ENCODE measurements at regions not wholly inside any gene's neighbourhood (a gene's known extent, or its start where the extent isn't known, plus 50 kb on each side); places are given as distances from the start of the nearest gene placed in this dataset.

DNA sequence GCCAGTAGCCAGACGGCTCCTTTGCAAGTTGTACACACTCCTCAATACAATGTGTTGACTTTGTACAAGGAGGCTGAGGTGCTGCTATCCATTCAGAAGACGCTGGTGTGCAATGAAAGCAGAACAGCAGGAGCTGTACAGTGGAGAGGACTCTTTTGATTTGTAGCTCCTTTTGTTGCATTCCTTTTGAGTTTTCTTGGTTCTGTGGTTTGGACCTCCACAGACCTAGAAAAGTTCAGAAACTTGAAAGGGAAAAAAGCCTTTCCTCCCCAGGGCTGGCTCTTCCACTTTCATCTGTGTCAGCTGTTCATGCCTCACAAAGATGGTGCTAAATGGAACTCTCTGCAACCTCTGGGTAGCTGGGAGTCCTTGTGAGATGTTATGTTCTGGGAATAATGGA, 117.4 kb downstream of the MAT2B start:
- DNase-seq (ENCODE audit: low read depth in 2 of 2) = no peak

DNA sequence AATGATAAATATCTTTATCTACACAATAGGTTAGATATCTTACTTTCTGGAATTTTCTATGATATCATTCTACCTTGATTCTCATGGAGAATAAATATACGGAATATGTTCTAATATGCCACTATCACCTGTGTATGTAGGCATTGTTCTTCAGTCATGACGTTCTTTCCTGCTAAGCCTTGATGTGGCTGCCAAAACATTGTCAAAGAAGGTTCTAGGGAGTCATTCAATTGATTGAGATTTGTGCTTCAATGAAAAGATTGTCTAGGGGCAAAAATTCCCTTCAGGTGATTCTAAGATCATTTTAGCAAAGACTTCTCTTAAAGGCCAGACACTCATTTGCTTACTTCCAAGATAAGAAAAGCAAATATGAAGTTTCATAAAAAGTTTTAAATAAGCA, 118.1 kb downstream of the MAT2B start:
- no peak for DNase-seq (ENCODE audit: low read depth in 2 of 2)

DNA sequence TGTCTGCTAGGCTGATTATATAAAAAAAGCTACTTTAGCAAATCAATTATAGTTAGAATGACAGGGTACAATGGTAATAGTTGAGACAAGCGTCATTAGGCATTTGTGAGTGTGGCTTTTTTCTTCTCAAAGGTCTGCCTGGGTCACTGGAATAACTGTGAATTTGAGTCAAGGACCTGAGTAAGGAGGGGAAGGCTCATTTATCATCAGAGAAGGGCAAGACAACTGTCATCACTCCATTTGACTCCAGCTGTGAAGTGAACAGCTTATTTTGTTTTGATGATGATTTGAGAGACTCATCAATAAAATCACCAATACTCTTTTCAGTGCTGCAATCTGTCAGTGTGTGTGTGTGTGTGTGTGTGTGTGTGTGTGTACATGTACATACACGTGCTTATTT, 118.6 kb downstream of the MAT2B start:
- no peak for DNase-seq (ENCODE audit: low read depth in 2 of 2)

DNA sequence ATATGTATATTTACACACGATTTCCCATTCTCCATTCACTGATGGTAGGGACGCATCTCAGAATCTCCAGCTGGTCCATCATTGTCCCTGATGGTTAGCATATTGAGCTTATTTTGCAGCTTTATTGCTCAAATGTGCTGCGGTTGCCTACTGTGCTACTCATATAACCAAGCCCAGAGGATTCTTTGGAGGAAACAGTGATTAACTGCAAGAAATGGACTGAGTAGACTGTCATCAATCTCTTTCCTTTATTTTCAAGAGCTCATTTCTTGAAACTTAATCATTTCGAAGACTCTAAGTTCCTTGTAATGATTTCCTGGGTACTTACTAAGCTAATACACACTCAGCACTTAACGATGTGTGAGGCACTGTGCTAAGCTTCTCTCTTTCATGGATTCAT, 119.0 kb downstream of the MAT2B start:
- no peak for DNase-seq (ENCODE audit: low read depth in 2 of 2)

DNA sequence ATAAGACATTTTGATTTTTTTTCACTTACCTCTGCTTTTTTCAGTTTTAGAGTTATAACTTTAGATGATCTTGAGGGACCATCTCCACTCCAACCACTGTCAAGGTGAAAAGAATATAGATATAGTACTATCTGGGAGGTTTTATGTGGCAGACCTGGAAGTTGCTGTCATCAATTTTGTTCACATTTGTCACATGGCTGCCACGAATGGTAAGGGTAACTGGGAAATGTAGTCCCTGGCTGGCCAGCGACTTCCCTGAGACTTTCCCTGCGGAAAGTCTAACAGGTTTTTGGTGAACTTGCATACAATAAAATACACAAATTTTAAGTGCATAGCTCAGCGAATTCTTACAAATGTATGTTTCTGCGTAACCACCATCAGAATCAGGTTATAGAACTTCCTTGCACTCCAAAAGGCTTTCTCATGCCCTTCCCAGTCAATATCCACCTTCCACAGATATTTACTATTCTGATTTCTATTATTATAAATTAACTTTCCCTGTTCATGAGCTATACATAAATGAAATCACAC, 121.5 kb downstream of the MAT2B start:
- DNase-seq (ENCODE audit: low read depth in 2 of 2) = no peak

DNA sequence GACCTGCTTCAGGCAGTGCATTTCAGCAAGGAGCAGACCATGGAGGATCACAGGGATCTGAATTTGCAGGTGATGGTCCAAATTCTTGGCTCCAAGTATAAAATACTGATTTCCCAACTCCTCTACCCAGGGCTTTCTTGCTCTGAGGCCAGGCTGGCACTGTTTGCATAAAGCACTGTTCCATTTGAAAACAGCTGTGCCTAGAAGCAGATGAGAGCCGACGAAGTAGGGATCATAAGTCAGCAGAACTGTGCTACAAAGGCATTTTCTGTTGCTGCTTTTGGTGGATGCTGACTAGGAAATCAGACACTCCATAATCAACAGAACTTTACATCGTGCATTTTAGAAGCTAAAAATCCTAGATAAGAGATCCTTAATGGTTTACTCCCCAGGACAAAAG, 126.4 kb downstream of the MAT2B start:
- no peak for DNase-seq (ENCODE audit: low read depth in 2 of 2)

DNA sequence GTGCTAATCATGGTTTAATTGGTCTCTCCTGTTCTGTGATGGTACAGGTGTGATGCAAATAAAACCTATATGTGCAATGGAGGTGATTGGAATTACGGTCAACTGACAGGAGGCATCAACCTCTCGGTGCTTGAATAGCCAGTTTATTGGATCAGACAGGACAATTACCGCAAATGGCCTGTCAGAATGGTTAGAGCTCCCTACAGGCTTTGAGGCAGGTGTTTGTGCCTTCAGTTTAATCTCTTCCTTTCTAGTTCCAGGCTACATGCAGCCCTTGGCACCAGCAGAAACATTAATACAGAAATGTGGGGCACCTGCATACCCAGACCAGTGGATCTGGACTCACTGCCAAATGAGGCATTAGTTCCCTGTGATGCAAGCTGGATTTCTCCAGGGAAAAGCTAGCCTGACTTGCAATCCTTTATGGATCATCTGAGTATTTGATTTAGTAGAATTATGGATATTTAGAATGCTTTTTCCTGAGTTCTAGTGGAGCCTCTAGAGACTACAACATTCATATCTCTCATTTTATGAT, 128.6 kb downstream of the MAT2B start:
- DNase-seq (ENCODE audit: low read depth in 2 of 2) = no peak

DNA sequence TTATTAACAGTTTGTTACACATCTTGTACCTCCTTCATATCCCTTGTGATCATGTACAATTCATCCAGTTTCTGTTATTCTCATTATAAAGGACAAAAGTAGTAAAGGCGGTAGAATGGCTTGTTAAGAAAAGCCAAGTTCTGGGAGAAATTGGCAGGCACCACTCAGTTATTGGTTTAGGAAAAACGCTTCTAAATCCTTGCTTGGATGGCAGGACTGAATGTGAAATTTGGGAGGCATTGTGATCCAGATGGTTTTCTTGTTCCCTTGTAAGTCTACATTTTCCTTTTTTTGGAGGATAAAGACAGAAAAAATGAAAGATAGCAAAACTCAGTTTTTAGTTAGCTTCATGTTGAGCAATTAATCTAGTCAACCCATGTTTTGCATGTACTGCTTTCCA, 130.2 kb downstream of the MAT2B start:
- no peak for DNase-seq (ENCODE audit: low read depth in 2 of 2)

DNA sequence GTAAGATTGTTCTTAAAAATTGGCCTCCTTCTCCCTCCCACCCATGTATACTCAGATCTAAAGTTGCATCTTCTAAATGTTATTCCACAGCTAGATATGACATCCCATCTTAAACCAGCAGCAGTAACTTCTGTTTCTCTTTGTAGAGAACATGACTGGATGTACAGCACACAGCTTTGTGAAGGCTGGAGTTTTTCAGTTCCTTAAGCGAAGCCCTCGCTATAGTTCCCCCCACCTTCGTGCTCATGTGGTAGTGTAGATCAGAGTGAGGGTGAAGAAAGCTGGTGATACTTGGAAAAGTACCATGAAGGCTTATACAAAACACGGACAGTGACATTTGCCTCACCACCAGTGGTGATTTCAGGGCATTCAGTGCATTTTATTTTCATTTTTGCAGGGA, 137.5 kb downstream of the MAT2B start:
- no peak for DNase-seq (ENCODE audit: low read depth in 2 of 2)

DNA sequence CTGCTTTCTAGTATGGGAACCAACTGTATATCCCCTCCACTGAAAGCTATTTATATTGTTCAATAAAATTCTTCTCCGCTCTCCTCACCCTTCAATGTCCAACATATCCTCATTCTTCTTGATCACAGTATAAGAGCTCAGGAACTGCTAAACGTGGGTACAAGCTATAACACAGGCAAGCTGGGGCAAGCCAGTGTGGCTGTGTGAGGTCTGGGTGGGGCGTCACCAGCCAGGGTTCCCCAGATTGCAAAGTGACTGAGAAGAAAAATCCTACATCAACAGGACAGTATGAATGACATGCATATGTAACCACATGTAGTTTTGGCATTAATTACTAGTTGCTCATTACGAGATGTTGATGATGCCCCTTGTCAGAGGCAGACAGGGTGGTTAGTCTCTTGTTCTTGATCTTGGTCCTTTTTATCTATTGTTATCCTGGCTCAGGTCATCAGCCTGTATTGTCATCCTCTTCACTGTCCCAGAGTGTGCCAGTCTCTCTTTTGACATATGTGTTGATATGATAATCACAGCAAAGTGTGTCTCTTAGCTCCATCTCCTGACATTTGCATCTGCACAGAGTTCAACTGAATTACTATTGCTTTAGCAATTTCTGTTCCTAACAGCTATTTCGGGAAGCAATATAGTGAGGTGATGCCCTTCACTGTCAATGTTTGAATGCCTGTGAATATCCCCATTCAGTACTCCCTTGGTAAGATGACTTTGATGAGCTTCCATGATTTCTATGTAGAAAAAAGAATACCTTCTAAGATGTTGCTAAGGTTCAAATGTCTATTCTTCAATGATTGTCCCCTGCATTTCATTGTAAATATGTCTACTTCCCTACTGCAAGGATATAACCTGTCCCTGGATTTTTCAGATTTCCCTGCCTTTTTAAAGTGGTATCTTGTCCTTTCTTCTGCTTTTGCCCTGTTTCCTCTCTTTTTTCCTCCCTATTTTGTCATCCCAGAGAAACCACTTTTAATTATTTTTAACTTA, 140.3 kb downstream of the MAT2B start:
- DNase-seq (ENCODE audit: low read depth in 2 of 2) = no peak

DNA sequence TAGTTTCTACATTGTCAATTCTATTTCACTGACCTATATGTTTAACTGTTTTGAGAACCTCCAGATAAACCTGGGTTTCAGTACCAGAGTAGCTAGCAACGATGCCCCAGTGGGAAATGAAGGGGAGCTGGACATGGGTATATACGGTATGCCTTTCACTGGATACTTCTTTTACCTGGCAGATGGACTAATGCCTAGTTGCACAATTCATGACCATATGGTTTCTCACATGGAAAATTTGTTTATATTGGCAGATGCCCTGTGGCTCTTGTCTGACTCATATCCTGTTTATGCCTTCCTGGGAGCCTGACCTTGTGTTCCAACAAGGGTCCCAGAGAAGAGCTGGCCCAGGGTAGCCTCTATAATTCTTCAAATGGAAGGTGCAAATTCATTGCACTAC, 144.1 kb downstream of the MAT2B start:
- DNase-seq (ENCODE audit: low read depth in 2 of 2) = no peak

DNA sequence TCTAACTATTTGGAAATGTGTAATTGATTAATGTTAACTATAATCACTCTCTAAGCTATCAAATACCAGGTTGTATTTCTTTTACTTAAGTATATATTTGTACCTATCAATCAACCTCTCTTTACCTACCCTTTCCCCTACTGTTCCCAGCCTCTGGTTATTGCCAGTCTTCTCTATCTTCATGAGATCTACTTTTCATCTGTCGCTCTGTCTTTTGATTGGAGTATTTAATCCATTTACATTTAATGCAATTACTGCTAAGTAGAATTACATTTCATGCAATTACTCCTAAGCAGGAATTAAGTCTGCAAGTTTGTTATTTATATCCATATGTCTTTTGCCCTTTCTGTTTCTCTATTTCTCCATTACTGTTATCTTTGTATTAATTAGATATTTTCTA, 148.1 kb downstream of the MAT2B start:
- DNase-seq (ENCODE audit: low read depth in 2 of 2) = no peak

DNA sequence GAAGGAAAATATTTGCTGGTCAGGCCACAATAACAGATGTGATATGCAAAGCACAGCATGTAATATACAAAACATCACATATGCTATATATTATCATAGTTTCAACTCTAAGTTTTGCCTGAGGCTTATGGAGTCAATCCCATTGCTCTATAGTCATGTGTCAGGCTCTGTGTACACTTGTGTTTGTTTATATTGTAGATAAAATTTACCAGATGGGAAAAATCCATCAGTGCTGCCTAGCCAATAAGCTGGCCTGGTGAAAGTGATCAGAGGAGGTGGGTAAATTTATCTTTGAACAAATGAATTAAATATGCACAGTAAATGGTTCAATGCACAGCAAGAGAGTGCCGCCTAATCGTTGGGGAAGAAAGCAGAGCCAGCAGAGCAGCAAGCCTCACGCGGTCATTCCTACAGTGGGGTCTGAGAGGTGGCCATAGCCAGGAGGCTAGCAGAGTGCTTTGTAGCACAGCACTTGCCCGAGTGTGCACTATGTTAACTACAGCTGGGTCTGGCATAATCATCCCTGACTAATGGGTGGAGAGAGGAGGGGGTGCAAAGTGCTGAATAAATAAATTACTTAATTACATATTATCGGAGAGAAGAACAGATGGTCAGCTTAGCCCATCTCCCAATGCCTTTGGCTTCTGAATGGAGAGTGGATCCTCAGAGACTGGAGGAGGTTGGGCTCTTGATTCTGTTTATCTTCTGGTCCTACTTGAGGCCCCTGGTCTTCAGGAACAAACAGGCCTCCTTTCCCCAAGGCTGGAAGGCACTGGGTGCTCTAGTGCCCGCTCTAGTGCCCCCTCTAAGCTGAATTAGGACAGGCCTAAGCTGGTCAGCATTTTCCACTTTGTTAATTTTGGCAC, 153.5 kb downstream of the MAT2B start:
- no peak for DNase-seq (ENCODE audit: low read depth in 2 of 2)

DNA sequence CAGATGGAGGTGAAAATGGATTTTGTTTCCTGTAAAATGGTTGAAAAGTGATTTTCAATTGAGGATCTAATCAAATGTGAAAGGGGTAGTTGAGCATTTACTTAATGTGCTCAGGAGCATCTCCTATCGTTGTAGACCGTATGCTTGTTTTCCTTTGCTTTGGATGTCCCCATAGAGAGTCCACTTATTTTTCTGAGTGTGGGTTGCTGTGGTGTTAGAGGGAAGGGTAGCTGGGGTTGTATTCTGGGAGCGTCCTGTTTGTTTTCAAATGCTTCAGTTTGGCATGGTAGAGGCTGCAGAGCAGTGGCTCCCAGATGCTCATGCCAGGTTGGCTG, 154.1 kb downstream of the MAT2B start:
- DNase-seq (ENCODE audit: low read depth in 2 of 2) = no peak

DNA sequence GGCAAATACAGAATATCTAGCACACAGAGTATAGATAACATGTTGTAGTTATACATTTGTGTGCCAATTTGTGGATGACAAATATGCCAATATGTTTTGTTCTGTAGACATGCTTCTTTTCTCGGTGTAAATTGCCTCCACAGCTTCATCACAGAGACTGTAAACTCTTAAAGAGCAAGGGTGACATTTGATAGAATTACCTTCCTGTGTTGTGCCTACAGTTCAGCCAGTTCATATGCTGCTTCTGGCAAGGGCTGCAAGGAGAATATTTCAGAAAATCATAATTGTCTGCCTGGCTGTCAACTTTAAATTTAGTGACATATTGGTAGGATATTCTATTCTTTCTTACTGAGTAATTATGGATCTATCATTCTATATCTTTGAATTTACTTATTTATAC, 155.1 kb downstream of the MAT2B start:
- DNase-seq (ENCODE audit: low read depth in 2 of 2) = no peak

DNA sequence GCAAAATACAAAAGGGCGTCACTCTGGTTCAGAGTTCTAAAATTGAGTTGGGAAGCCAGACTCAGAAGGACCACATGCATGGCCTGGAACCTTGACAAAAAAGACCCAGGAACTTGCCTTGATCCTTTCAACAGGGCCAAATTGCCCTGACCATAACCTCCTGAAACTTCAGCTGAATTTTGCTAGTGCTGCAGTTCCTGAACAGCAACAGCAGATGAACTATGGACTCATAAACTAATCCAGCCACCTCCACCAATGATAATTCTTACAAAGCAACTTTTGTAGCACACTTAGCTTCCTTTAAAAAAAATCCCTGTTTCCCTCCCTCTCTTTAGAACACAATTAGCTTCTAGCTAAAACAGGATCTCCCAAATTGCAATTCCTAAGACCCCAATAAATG, 155.9 kb downstream of the MAT2B start:
- no peak for DNase-seq (ENCODE audit: low read depth in 2 of 2)

DNA sequence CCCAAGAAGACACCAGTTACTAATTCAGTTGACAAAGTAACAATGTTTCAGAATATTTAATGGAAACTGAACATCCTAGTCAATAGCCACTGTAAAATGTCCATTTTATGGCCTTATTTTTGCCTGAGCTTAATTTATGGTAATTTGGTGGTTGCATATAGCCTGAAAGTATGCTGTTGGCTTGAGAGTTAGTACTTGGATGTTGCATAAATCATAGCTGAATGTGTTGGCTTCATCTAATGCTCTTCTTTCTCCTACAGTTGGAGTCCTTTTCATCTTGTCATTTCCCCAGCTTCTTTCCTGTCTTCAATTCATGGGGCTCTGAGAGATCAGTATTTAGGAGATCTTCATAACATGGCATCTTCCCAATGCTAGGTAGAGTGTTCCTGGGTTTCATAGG, 164.6 kb downstream of the MAT2B start:
- no peak for DNase-seq (ENCODE audit: low read depth in 2 of 2)

DNA sequence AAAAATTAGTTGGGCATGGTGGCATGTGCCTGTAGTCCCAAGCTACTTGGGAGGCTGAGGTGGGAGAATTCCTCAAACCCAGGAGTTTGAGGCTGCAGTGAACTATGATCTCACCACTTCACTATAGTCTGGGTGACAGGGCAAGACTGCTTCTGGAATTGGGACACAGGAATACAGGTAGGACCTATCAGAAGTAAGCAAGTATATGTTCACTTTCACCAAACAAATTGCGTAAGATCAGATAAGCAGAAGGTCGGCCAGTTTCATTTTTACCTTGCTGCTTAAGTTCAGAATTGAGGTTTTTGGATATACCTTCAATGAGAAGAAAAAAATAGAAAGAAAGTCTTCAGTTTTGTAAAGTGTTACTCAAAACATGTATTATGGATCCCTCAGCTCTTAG, 171.7 kb downstream of the MAT2B start:
- no peak for DNase-seq (ENCODE audit: low read depth in 2 of 2)

DNA sequence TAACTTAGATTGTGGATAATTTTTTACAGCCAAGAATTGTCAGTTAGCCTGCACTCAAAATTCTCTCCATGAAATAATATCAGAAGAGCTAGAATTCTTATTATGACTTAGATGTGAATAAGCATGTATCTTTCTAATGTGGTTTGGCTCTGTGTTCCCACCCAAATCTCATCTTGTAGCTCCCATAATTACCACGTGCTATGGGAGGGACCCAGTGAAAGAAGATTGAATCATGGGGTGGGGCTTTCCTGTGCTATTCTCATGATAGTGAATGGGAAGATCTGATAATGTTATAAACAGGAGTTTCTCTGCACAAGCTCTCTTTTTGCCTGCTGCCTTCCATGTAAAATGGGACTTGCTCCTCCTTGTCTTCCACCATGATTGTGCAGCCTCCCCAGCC, 176.8 kb downstream of the MAT2B start:
- DNase-seq (ENCODE audit: low read depth in 2 of 2) = no peak

DNA sequence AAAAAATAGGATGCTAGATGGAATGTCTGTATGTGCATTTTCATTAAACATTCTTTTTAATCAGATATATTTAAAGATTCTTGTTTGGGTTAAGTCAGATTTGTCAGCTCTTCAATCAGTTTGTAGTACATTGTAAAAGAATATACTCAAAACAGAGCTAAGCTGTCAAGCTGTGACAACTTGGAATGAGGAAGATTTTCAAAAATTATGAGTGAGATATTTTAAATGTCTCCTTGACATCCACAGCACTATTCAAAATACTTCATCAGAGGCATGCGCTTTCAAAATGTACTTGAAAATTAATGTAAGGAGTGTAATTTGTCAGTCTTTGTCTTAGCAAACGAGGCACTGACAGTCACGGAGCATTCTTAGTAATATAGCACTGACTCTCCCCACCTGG, 182.0 kb downstream of the MAT2B start:
- no peak for DNase-seq (ENCODE audit: low read depth in 2 of 2)

DNA sequence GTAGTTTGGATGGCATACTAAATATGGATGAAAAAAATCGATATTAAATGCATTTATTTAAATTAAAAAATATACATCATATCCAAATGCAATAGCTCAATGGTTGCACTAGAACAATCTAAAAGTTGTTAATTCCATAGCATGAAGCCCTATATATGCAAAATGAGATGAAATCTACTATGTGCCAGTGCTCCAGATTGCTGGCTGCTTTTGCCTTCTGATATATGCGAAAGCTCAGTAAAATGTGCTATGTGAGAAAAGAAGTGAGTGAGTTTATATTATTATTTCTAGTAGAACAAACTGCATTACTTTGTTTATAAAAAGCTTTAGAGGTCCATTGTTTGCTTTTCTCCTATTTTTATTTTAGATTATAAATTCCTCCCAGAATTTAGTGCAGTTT, 186.7 kb downstream of the MAT2B start:
- DNase-seq (ENCODE audit: low read depth in 2 of 2) = no peak

DNA sequence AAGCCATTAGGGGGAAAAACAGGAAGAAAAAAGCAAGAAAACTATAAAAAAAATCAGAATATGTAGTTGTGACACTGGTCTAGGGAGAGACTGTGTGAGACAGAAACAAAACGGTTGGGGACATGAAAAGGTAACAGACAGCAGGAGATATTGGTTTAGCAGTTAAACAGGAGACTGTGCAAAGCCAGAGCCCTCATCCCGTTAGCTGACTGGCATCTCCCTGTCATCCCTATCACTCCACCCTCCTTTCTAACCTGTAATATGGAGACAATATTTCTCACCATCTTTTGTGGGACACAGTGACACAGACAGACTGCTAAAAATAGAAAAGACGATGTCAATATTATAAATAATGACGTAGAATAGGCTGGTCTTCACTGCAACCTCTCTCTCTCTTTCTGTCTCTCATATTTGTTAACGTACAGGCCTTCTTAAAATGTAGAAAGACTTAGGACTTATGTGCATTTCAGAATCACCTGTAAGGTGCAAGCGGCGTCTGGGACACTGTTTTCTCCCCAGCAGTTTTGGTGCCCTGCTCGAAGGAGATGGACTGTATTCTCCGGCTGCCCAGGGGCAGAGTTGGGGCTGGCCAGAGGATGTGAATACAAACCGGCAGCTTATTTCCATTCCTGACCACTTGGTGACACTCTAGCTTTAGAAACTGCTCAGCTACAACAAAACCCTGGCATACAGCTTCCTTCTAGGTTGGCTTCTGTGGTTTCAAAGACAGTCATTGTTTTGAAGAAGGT, 190.6 kb downstream of the MAT2B start:
- DNase-seq (ENCODE audit: low read depth in 2 of 2) = no peak

All from activated CD8-positive, alpha-beta memory T cell treated with anti-CD3 and anti-CD28 coated beads for 4 hours (primary cell).